ENCODE measurements at regions not wholly inside any gene's neighbourhood (a gene's known extent, or its start where the extent isn't known, plus 50 kb on each side); places are given as distances from the start of the nearest gene placed in this dataset.
"Not testable (repeated sequence)": the region's sequence is repeated elsewhere in the genome, so short reads cannot be mapped to it uniquely, and the experiment has no call there.

GRCh38 chr11:80261776-80262175 lies 820.9 kb upstream of the TENM4 start:
- FAIRE-seq (no peak), DNase-seq (no peak)
- Histone ChIP-seq H3K36me3 (ENCODE audit: control insufficient read depth in 3 of 3, insufficient read depth in 2 of 3, low read depth in 1 of 3, low read length in 3 of 3) (no peaks in the 10 kb centered on the region), H3K27me3 (ENCODE audit: control insufficient read depth in 3 of 3, insufficient read depth in 3 of 3, low read length in 3 of 3) (no peaks in the 10 kb centered on the region), H3K27ac (ENCODE audit: low read depth in 1 of 3, low read length in 2 of 3) (no peak overlapping the region), H3K4me1 (ENCODE audit: control insufficient read depth in 3 of 3, insufficient read depth in 2 of 3, low read depth in 1 of 3, low read length in 2 of 3) (no peaks in the 10 kb centered on the region), H3K9me3 (ENCODE audit: control insufficient read depth in 2 of 2, insufficient read depth in 1 of 2, low read depth in 1 of 2, low read length in 1 of 2) (no peaks in the 10 kb centered on the region), H3K4me3 (ENCODE audit: low read depth in 1 of 3, low read length in 3 of 3) (no peak overlapping the region)
- 83 to 88% (median 84%) methylated on average over 5 of the region's 5 CpGs for WGBS, 3 donors

GRCh38 chr11:80257319-80258015 lies 816.6 kb upstream of the TENM4 start:
- not testable (repeated sequence) for H3K4me3 ChIP-seq (ENCODE audit: low read depth in 1 of 3, low read length in 3 of 3); H3K9me3 ChIP-seq (ENCODE audit: control insufficient read depth in 2 of 2, insufficient read depth in 1 of 2, low read depth in 1 of 2, low read length in 1 of 2); H3K4me1 ChIP-seq (ENCODE audit: control insufficient read depth in 3 of 3, insufficient read depth in 2 of 3, low read depth in 1 of 3, low read length in 2 of 3); H3K36me3 ChIP-seq (ENCODE audit: control insufficient read depth in 3 of 3, insufficient read depth in 2 of 3, low read depth in 1 of 3, low read length in 3 of 3); H3K27me3 ChIP-seq (ENCODE audit: control insufficient read depth in 3 of 3, insufficient read depth in 3 of 3, low read length in 3 of 3); H3K27ac ChIP-seq (ENCODE audit: low read depth in 1 of 3, low read length in 2 of 3); FAIRE-seq; DNase-seq
- 88 to 91% (median 90%) methylated on average over 33 to 44 of the region's 45 CpGs for WGBS, 3 donors

GRCh38 chr11:80255021-80255420 lies 814.2 kb upstream of the TENM4 start:
- no peak overlapping the region for H3K4me3 ChIP-seq (ENCODE audit: low read depth in 1 of 3, low read length in 3 of 3)
- no peak overlapping the region for H3K27ac ChIP-seq (ENCODE audit: low read depth in 1 of 3, low read length in 2 of 3)
- H3K27me3 ChIP-seq (ENCODE audit: control insufficient read depth in 3 of 3, insufficient read depth in 3 of 3, low read length in 3 of 3): no peaks in the 10 kb centered on the region
- no peaks in the 10 kb centered on the region for H3K36me3 ChIP-seq (ENCODE audit: control insufficient read depth in 3 of 3, insufficient read depth in 2 of 3, low read depth in 1 of 3, low read length in 3 of 3)
- DNase-seq: no peak
- H3K9me3 ChIP-seq (ENCODE audit: control insufficient read depth in 2 of 2, insufficient read depth in 1 of 2, low read depth in 1 of 2, low read length in 1 of 2): no peaks in the 10 kb centered on the region
- no peaks in the 10 kb centered on the region for H3K4me1 ChIP-seq (ENCODE audit: control insufficient read depth in 3 of 3, insufficient read depth in 2 of 3, low read depth in 1 of 3, low read length in 2 of 3)
- FAIRE-seq: no peak

- no peak for DNase-seq
- 69 to 79% (median 78%) methylated on average over 3 of the region's 3 CpGs for WGBS, 3 donors
- no peak for FAIRE-seq
Measured at GRCh38 chr11:80241766-80242165, 800.9 kb upstream of the TENM4 start.

GRCh38 chr11:80240245-80240644 lies 799.4 kb upstream of the TENM4 start:
- Histone ChIP-seq H3K36me3 (ENCODE audit: control insufficient read depth in 3 of 3, insufficient read depth in 2 of 3, low read depth in 1 of 3, low read length in 3 of 3) (no peaks in the 10 kb centered on the region), H3K9me3 (ENCODE audit: control insufficient read depth in 2 of 2, insufficient read depth in 1 of 2, low read depth in 1 of 2, low read length in 1 of 2) (peaks cover 0 to 5% of the 10 kb centered on the region in 2 donors), H3K27ac (ENCODE audit: low read depth in 1 of 3, low read length in 2 of 3) (no peak overlapping the region), H3K27me3 (ENCODE audit: control insufficient read depth in 3 of 3, insufficient read depth in 3 of 3, low read length in 3 of 3) (no peaks in the 10 kb centered on the region), H3K4me3 (ENCODE audit: low read depth in 1 of 3, low read length in 3 of 3) (no peak overlapping the region), H3K4me1 (ENCODE audit: control insufficient read depth in 3 of 3, insufficient read depth in 2 of 3, low read depth in 1 of 3, low read length in 2 of 3) (no peaks in the 10 kb centered on the region)
- FAIRE-seq (no peak), DNase-seq (peak in 1 of 2 donors; percentile 17)
- WGBS, 3 donors: 33 to 65% (median 61%) methylated on average over 1 of the region's 1 CpG

More at GRCh38 chr11:80241766-80242165, 800.9 kb upstream of the TENM4 start:
- H3K9me3 ChIP-seq (ENCODE audit: control insufficient read depth in 2 of 2, insufficient read depth in 1 of 2, low read depth in 1 of 2, low read length in 1 of 2): peaks cover 0 to 5% of the 10 kb centered on the region in 2 donors
- H3K27ac ChIP-seq (ENCODE audit: low read depth in 1 of 3, low read length in 2 of 3): no peak overlapping the region
- no peaks in the 10 kb centered on the region for H3K4me1 ChIP-seq (ENCODE audit: control insufficient read depth in 3 of 3, insufficient read depth in 2 of 3, low read depth in 1 of 3, low read length in 2 of 3)
- no peak overlapping the region for H3K4me3 ChIP-seq (ENCODE audit: low read depth in 1 of 3, low read length in 3 of 3)
- no peaks in the 10 kb centered on the region for H3K27me3 ChIP-seq (ENCODE audit: control insufficient read depth in 3 of 3, insufficient read depth in 3 of 3, low read length in 3 of 3)
- no peaks in the 10 kb centered on the region for H3K36me3 ChIP-seq (ENCODE audit: control insufficient read depth in 3 of 3, insufficient read depth in 2 of 3, low read depth in 1 of 3, low read length in 3 of 3)

GRCh38 chr11:80239217-80239616 lies 798.4 kb upstream of the TENM4 start:
- Histone ChIP-seq H3K4me3 (ENCODE audit: low read depth in 1 of 3, low read length in 3 of 3) (no peak overlapping the region), H3K27me3 (ENCODE audit: control insufficient read depth in 3 of 3, insufficient read depth in 3 of 3, low read length in 3 of 3) (no peaks in the 10 kb centered on the region), H3K27ac (ENCODE audit: low read depth in 1 of 3, low read length in 2 of 3) (no peak overlapping the region), H3K4me1 (ENCODE audit: control insufficient read depth in 3 of 3, insufficient read depth in 2 of 3, low read depth in 1 of 3, low read length in 2 of 3) (no peaks in the 10 kb centered on the region), H3K9me3 (ENCODE audit: control insufficient read depth in 2 of 2, insufficient read depth in 1 of 2, low read depth in 1 of 2, low read length in 1 of 2) (peaks cover 0 to 5% of the 10 kb centered on the region in 2 donors), H3K36me3 (ENCODE audit: control insufficient read depth in 3 of 3, insufficient read depth in 2 of 3, low read depth in 1 of 3, low read length in 3 of 3) (no peaks in the 10 kb centered on the region)
- WGBS, 3 donors: 91 to 100% (median 92%) methylated on average over 1 of the region's 1 CpG
- DNase-seq: no peak
- no peak for FAIRE-seq

GRCh38 chr11:80227915-80228314 lies 787.1 kb upstream of the TENM4 start:
- Histone ChIP-seq H3K4me1 (ENCODE audit: control insufficient read depth in 3 of 3, insufficient read depth in 2 of 3, low read depth in 1 of 3, low read length in 2 of 3) (no peaks in the 10 kb centered on the region), H3K27me3 (ENCODE audit: control insufficient read depth in 3 of 3, insufficient read depth in 3 of 3, low read length in 3 of 3) (no peaks in the 10 kb centered on the region)

GRCh38 chr11:80214413-80214812 lies 773.6 kb upstream of the TENM4 start:
- WGBS, 3 donors: 73 to 78% (median 76%) methylated on average over 2 of the region's 2 CpGs
- H3K27me3 ChIP-seq (ENCODE audit: control insufficient read depth in 3 of 3, insufficient read depth in 3 of 3, low read length in 3 of 3): no peaks in the 10 kb centered on the region
- no peak overlapping the region for H3K4me3 ChIP-seq (ENCODE audit: low read depth in 1 of 3, low read length in 3 of 3)
- no peak for FAIRE-seq
- DNase-seq: no peak
- peaks cover 0 to 3% of the 10 kb centered on the region in 2 donors for H3K9me3 ChIP-seq (ENCODE audit: control insufficient read depth in 2 of 2, insufficient read depth in 1 of 2, low read depth in 1 of 2, low read length in 1 of 2)
- H3K36me3 ChIP-seq (ENCODE audit: control insufficient read depth in 3 of 3, insufficient read depth in 2 of 3, low read depth in 1 of 3, low read length in 3 of 3): no peaks in the 10 kb centered on the region
- H3K4me1 ChIP-seq (ENCODE audit: control insufficient read depth in 3 of 3, insufficient read depth in 2 of 3, low read depth in 1 of 3, low read length in 2 of 3): no peaks in the 10 kb centered on the region
- no peak overlapping the region for H3K27ac ChIP-seq (ENCODE audit: low read depth in 1 of 3, low read length in 2 of 3)

More at GRCh38 chr11:80227915-80228314, 787.1 kb upstream of the TENM4 start:
- peaks cover 0 to 20% of the 10 kb centered on the region in 2 donors for H3K9me3 ChIP-seq (ENCODE audit: control insufficient read depth in 2 of 2, insufficient read depth in 1 of 2, low read depth in 1 of 2, low read length in 1 of 2)
- H3K27ac ChIP-seq (ENCODE audit: low read depth in 1 of 3, low read length in 2 of 3): no peak overlapping the region
- DNase-seq (no peak), FAIRE-seq (no peak)
- H3K4me3 ChIP-seq (ENCODE audit: low read depth in 1 of 3, low read length in 3 of 3): no peak overlapping the region
- no peaks in the 10 kb centered on the region for H3K36me3 ChIP-seq (ENCODE audit: control insufficient read depth in 3 of 3, insufficient read depth in 2 of 3, low read depth in 1 of 3, low read length in 3 of 3)

- H3K27me3 ChIP-seq (ENCODE audit: control insufficient read depth in 3 of 3, insufficient read depth in 3 of 3, low read length in 3 of 3): no peaks in the 10 kb centered on the region
- no peak overlapping the region for H3K27ac ChIP-seq (ENCODE audit: low read depth in 1 of 3, low read length in 2 of 3)
- no peaks in the 10 kb centered on the region for H3K36me3 ChIP-seq (ENCODE audit: control insufficient read depth in 3 of 3, insufficient read depth in 2 of 3, low read depth in 1 of 3, low read length in 3 of 3)
- DNase-seq: no peak
- WGBS, 3 donors: 40 to 57% (median 42%) methylated on average over 3 of the region's 3 CpGs
- H3K4me3 ChIP-seq (ENCODE audit: low read depth in 1 of 3, low read length in 3 of 3): no peak overlapping the region
- no peak for FAIRE-seq
- H3K4me1 ChIP-seq (ENCODE audit: control insufficient read depth in 3 of 3, insufficient read depth in 2 of 3, low read depth in 1 of 3, low read length in 2 of 3): no peaks in the 10 kb centered on the region
- H3K9me3 ChIP-seq (ENCODE audit: control insufficient read depth in 2 of 2, insufficient read depth in 1 of 2, low read depth in 1 of 2, low read length in 1 of 2): peaks cover 0 to 3% of the 10 kb centered on the region in 2 donors
Measured at GRCh38 chr11:80211673-80212072, 770.8 kb upstream of the TENM4 start.

All from small intestine (tissue), 7 donors.